Thoracic aorta (tissue), 2 donors: ENCODE measurements at regions not wholly inside any gene's neighbourhood (a gene's known extent, or its start where the extent isn't known, plus 50 kb on each side); places are given as distances from the start of the nearest gene placed in this dataset.
"Not testable (repeated sequence)": the region's sequence is repeated elsewhere in the genome, so short reads cannot be mapped to it uniquely, and the experiment has no call there.

Experiments used
- ATAC-seq: fragments of 150-250 bp; one replicate; pipeline ENCODE4 v1.8.0; 2017; ENCODE audit warnings: low read depth; ENCODE audit not compliant: insufficient number of reproducible peaks, low FRiP score
- DNase-seq: peaks from one replicate; pipeline ENCODE4 v3.0.0-alpha.2; 2020; ENCODE audit warnings: low spot score
- H3K27ac ChIP-seq, 2 donors: fragments of 200-600 bp; sonication (generic); 1 replicate in 1 of 2; 2 replicates in 1 of 2; pipeline ENCODE4 v1.5.1; 2016; ENCODE audit warnings: mild to moderate bottlenecking in 2 of 2, moderate library complexity in 2 of 2
- H3K27me3 ChIP-seq: fragments of 200-600 bp; sonication (generic); replicated peaks from 2 replicates; pipeline ENCODE4 v1.6.0; 2016; ENCODE audit warnings: mild to moderate bottlenecking; ENCODE audit not compliant: insufficient read depth
- H3K36me3 ChIP-seq: fragments of 200-600 bp; sonication (generic); one replicate; pipeline ENCODE4 v1.5.1; 2016
- H3K4me1 ChIP-seq, 2 donors: fragments of 200-600 bp; sonication (generic); 1 replicate in 1 of 2; 2 replicates in 1 of 2; pipeline versions ENCODE4 v1.5.1 to v1.6.0; 2016; ENCODE audit warnings: low read depth in 2 of 2, mild to moderate bottlenecking in 1 of 2; ENCODE audit not compliant: control insufficient read depth in 1 of 2
- H3K4me3 ChIP-seq: fragments of 200-600 bp; sonication (generic); 2 replicates; pipeline ENCODE4 v1.5.1; 2016; ENCODE audit warnings: mild to moderate bottlenecking
- H3K9me3 ChIP-seq: fragments of 200-600 bp; sonication (generic); 2 replicates; pipeline ENCODE4 v1.5.1; 2016
- TF ChIP-seq, protein P1 (sequence below): fragments of 200-600 bp; sonication (generic); IDR thresholded peaks from one replicate; pipeline ENCODE4 v1.5.1; 2019; ENCODE audit warnings: antibody characterized with exemption

DNA sequence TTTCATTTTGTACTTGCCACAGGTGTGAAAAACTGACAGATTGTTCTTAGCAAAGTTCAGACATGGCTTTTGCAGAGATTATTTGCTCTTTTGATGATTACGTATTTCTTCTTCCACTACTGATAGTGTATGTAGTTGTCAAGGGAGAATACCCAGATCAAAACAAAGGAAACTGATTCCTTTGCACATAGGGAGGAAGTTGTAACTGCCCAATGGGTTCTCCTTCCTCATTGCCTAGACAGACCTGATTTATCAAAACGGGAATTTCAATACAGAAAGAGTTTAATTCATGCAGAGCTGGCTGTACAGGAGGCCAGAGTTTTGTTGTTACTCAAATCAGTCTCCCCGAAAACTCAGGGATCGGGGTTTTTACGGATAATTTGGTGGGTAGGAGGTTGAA, 214.7 kb downstream of the BCAS1 start:
- TF ChIP-seq, protein P1, sequence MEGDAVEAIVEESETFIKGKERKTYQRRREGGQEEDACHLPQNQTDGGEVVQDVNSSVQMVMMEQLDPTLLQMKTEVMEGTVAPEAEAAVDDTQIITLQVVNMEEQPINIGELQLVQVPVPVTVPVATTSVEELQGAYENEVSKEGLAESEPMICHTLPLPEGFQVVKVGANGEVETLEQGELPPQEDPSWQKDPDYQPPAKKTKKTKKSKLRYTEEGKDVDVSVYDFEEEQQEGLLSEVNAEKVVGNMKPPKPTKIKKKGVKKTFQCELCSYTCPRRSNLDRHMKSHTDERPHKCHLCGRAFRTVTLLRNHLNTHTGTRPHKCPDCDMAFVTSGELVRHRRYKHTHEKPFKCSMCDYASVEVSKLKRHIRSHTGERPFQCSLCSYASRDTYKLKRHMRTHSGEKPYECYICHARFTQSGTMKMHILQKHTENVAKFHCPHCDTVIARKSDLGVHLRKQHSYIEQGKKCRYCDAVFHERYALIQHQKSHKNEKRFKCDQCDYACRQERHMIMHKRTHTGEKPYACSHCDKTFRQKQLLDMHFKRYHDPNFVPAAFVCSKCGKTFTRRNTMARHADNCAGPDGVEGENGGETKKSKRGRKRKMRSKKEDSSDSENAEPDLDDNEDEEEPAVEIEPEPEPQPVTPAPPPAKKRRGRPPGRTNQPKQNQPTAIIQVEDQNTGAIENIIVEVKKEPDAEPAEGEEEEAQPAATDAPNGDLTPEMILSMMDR: no peak
- no peaks in the 10 kb centered on the region for H3K36me3 ChIP-seq
- H3K27ac ChIP-seq: no peak overlapping the region
- no peaks in the 10 kb centered on the region for H3K9me3 ChIP-seq
- peaks cover 0 to 7% of the 10 kb centered on the region in 2 donors for H3K4me1 ChIP-seq
- no peaks in the 10 kb centered on the region for H3K27me3 ChIP-seq
- DNase-seq (no peak), ATAC-seq (no peak)
- H3K4me3 ChIP-seq: no peak overlapping the region

DNA sequence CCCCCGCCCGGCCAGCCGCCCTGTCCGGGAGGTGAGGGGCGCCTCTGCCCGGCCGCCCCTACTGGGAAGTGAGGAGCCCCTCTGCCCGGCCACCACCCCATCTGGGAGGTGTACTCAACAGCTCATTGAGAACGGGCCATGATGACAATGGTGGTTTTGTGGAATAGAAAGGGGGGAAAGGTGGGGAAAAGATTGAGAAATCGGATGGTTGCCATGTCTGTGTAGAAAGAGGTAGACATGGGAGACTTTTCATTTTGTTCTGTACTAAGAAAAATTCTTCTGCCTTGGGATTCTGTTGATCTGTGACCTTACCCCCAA, 215.8 kb downstream of the BCAS1 start:
- not testable (repeated sequence) for H3K4me1 ChIP-seq, H3K36me3 ChIP-seq, H3K27me3 ChIP-seq, H3K9me3 ChIP-seq, H3K4me3 ChIP-seq, DNase-seq, H3K27ac ChIP-seq, ATAC-seq

DNA sequence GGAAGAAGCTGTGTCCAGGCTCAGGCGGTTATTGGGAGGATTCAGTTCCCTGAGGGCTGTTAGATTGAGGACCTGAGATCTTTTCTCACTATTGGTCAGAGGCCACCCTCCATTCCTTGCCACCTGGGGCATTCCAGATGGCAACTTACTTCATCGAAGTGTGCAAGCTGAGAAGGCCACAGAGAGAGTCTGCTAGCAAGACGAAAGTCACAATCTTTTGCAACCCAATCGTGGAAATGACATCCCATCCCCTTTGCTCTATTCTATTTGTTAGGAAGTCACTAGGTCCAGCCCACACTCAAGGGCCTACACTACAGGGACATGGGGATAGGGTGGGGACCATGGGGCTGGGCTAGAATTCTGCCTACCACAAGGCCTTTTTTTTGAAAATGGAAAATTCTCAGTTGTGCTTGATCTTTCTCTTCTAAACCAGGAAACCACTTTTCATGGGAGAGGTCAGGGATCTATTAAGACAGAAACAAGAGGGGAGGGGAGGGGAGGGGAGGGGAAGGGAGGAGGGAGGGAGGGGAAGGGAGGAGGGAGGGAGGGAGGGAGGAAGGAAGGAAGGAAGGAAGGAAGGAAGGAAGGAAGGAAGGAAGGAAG, 217.2 kb downstream of the BCAS1 start:
- Histone ChIP-seq H3K9me3 (no peaks in the 10 kb centered on the region), H3K4me1 (no peaks in the 10 kb centered on the region), H3K27me3 (no peaks in the 10 kb centered on the region), H3K36me3 (no peaks in the 10 kb centered on the region), H3K27ac (no peak overlapping the region), H3K4me3 (no peak overlapping the region)
- DNase-seq (no peak), ATAC-seq (no peak)
- TF ChIP-seq, protein P1: no peak

DNA sequence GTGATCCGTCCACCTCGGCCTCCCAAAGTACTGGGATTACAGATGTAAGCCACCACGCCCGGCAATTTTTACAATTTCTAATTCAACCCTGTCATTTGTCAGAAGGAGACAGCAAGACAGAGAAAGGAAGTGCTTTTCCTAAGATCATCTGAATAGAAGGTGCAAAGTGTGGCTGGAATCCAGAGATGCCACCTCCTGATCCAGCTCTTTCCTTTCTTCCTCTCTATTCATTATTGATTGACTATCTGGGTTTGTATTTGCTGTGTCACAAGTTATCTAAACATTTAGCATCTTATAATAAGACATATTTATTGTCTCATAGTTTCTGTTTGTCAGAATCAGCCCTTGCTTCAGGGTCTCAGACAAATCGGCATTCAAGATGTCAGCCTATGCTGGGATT, 217.7 kb downstream of the BCAS1 start:
- no peaks in the 10 kb centered on the region for H3K9me3 ChIP-seq
- H3K4me1 ChIP-seq: no peaks in the 10 kb centered on the region
- H3K27me3 ChIP-seq: no peaks in the 10 kb centered on the region
- H3K4me3 ChIP-seq: no peak overlapping the region
- DNase-seq: no peak
- H3K36me3 ChIP-seq: no peaks in the 10 kb centered on the region
- TF ChIP-seq, protein P1: no peak
- H3K27ac ChIP-seq: no peak overlapping the region
- no peak for ATAC-seq

DNA sequence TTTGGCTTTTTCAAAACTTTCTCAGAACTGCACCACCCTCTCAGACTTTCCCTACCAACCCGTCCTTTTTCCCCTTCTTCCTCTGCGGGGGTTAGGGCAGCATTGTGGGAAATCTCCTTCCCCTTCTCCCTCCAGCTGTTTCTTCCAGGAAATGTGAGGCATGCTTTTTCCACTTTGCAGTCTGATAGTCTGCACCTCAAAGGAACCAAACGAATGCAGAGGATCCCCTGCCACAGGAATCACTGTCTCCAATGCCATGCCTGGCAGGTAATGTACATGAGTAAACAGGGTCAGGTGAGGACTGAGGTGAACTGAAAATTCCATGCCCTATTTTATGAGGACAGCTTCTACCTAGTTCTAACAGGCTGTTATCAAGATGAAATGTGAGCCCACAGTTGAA, 218.4 kb downstream of the BCAS1 start:
- H3K27me3 ChIP-seq: no peaks in the 10 kb centered on the region
- no peak overlapping the region for H3K27ac ChIP-seq
- H3K36me3 ChIP-seq: no peaks in the 10 kb centered on the region
- no peaks in the 10 kb centered on the region for H3K4me1 ChIP-seq
- ATAC-seq (no peak), DNase-seq (no peak)
- no peaks in the 10 kb centered on the region for H3K9me3 ChIP-seq
- TF ChIP-seq, protein P1: no peak
- no peak overlapping the region for H3K4me3 ChIP-seq

DNA sequence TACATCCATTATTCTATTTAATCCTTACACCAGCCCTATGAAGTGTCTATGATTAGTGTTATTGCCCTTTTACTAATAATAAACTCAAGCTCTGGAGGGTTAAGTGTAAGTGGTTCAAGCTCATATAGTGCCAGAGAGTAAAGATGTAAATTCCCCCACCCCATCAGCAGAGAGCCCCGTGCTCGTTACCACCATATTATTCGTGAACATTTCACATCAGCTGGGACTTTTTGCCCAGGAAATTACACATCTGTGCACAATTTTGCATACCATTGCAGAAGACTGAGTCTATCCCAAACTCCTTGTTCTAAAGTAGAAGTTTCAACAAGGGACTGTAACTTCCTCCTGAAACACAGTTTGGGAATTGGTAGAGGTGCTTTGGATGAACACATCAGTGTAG, 220.1 kb downstream of the BCAS1 start:
- Histone ChIP-seq H3K9me3 (no peaks in the 10 kb centered on the region), H3K4me1 (no peaks in the 10 kb centered on the region), H3K36me3 (no peaks in the 10 kb centered on the region), H3K27ac (no peak overlapping the region), H3K27me3 (no peaks in the 10 kb centered on the region), H3K4me3 (no peak overlapping the region)
- ATAC-seq (no peak), DNase-seq (no peak)
- TF ChIP-seq, protein P1: no peak
